ENCODE measurements at regions not wholly inside any gene's neighbourhood (a gene's known extent, or its start where the extent isn't known, plus 50 kb on each side); places are given as distances from the start of the nearest gene placed in this dataset.
"Not testable (repeated sequence)": the region's sequence is repeated elsewhere in the genome, so short reads cannot be mapped to it uniquely, and the experiment has no call there.

DNA sequence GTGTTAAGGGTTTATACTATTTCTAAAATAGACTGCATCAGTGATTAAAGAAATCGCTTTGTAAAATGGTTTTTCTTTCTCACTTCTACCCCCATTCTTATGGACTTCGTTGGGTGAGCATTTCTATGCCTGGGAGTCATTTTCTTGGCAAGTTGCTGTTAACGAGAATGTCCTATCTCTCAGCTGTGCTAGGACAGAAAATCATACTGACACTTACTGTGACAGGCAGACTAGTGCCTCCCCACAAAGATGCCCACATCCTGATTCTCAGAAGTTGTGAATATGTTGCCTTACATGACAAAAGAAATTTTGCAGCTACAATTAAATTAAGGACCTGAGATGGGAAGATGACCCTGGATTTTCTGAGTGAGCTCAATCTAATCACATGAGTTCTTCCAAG, 65.1 kb upstream of the NMUR2 start:
- no peaks in the 10 kb centered on the region for H3K36me3 Mint-ChIP-seq (ENCODE audit: low read depth, unreplicated experiment)
- no peak overlapping the region for H3K4me3 Mint-ChIP-seq (ENCODE audit: unreplicated experiment)
- H3K9me3 Mint-ChIP-seq (ENCODE audit: unreplicated experiment): no peaks in the 10 kb centered on the region
- TF ChIP-seq, protein P1, sequence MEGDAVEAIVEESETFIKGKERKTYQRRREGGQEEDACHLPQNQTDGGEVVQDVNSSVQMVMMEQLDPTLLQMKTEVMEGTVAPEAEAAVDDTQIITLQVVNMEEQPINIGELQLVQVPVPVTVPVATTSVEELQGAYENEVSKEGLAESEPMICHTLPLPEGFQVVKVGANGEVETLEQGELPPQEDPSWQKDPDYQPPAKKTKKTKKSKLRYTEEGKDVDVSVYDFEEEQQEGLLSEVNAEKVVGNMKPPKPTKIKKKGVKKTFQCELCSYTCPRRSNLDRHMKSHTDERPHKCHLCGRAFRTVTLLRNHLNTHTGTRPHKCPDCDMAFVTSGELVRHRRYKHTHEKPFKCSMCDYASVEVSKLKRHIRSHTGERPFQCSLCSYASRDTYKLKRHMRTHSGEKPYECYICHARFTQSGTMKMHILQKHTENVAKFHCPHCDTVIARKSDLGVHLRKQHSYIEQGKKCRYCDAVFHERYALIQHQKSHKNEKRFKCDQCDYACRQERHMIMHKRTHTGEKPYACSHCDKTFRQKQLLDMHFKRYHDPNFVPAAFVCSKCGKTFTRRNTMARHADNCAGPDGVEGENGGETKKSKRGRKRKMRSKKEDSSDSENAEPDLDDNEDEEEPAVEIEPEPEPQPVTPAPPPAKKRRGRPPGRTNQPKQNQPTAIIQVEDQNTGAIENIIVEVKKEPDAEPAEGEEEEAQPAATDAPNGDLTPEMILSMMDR (IDR thresholded peaks at IDR 0.05; ENCODE audit: unreplicated experiment): no peak
- no peak overlapping the region for H3K27ac Mint-ChIP-seq (ENCODE audit: unreplicated experiment)
- no peaks in the 10 kb centered on the region for H3K4me1 Mint-ChIP-seq (ENCODE audit: unreplicated experiment)
- no peaks in the 10 kb centered on the region for H3K27me3 Mint-ChIP-seq (ENCODE audit: unreplicated experiment)
- no peak for DNase-seq (ENCODE audit: low spot score)

DNA sequence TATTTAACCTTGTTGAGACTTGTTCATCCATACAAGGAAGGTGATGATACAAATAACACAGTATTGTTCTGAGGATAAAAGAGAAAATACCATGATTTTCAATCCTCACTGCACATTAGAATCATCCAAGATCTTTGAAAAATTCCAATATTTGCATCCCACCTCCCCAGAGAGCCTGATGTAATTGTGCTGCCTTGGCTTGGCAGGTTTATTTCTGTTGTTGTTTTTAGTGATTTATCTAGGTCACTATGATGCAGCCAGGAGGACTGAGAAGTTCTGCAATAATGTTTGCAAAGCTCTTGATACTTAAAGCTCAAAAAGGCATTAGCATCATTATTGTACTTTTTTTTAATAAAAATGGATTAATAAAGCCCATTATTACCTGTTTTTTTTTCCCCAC, 67.0 kb upstream of the NMUR2 start:
- no peak for DNase-seq (ENCODE audit: low spot score)
- H3K4me3 Mint-ChIP-seq (ENCODE audit: unreplicated experiment): no peak overlapping the region
- no peaks in the 10 kb centered on the region for H3K9me3 Mint-ChIP-seq (ENCODE audit: unreplicated experiment)
- no peaks in the 10 kb centered on the region for H3K36me3 Mint-ChIP-seq (ENCODE audit: low read depth, unreplicated experiment)
- no peaks in the 10 kb centered on the region for H3K4me1 Mint-ChIP-seq (ENCODE audit: unreplicated experiment)
- TF ChIP-seq, protein P1 (IDR thresholded peaks at IDR 0.05; ENCODE audit: unreplicated experiment): no peak
- H3K27me3 Mint-ChIP-seq (ENCODE audit: unreplicated experiment): no peaks in the 10 kb centered on the region
- no peak overlapping the region for H3K27ac Mint-ChIP-seq (ENCODE audit: unreplicated experiment)

DNA sequence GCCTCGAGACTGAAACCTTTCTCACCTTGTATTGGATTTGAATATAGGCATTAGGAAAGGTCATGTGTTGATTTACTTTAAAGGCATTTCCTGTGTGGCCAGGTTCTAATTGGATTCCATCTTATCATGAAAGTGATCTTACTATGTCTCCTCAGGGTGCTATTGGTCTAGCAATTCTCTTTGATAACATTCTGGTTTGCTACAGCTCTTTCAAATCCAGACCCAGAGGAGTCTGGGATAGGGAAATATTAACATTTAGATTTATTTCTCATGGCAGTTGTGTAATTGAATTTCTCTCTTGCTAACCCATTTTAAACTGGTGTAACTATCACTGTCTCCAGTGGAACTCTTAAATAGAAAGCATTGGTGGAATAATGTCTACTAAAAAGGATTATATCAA, 69.9 kb upstream of the NMUR2 start:
- no peaks in the 10 kb centered on the region for H3K9me3 Mint-ChIP-seq (ENCODE audit: unreplicated experiment)
- H3K27ac Mint-ChIP-seq (ENCODE audit: unreplicated experiment): no peak overlapping the region
- no peak overlapping the region for H3K4me3 Mint-ChIP-seq (ENCODE audit: unreplicated experiment)
- DNase-seq (ENCODE audit: low spot score): no peak
- H3K4me1 Mint-ChIP-seq (ENCODE audit: unreplicated experiment): no peaks in the 10 kb centered on the region
- H3K27me3 Mint-ChIP-seq (ENCODE audit: unreplicated experiment): no peaks in the 10 kb centered on the region
- no peaks in the 10 kb centered on the region for H3K36me3 Mint-ChIP-seq (ENCODE audit: low read depth, unreplicated experiment)
- TF ChIP-seq, protein P1 (IDR thresholded peaks at IDR 0.05; ENCODE audit: unreplicated experiment): no peak

DNA sequence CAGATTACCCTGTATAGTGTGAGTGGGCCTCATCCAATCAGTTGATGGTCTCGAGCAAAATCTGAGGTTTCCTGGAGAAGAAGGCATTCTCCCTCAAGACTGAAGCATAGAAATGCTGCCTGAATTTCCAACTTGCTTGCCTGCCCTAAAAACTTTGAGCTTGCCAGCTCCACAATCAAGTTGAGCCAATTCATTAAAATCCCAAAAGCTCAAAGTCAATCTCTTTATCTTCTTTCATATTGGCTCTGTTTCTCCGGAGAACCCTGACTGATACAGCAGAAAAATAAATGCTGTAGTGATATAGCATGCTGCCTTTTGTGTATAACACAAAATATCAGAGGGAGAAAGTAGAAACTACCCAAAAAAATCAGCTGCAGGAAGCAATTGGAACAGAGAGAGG, 72.5 kb upstream of the NMUR2 start:
- H3K36me3 Mint-ChIP-seq (ENCODE audit: low read depth, unreplicated experiment): no peaks in the 10 kb centered on the region
- no peak overlapping the region for H3K4me3 Mint-ChIP-seq (ENCODE audit: unreplicated experiment)
- H3K9me3 Mint-ChIP-seq (ENCODE audit: unreplicated experiment): no peaks in the 10 kb centered on the region
- no peaks in the 10 kb centered on the region for H3K4me1 Mint-ChIP-seq (ENCODE audit: unreplicated experiment)
- no peaks in the 10 kb centered on the region for H3K27me3 Mint-ChIP-seq (ENCODE audit: unreplicated experiment)
- DNase-seq (ENCODE audit: low spot score): no peak
- no peak overlapping the region for H3K27ac Mint-ChIP-seq (ENCODE audit: unreplicated experiment)
- TF ChIP-seq, protein P1 (IDR thresholded peaks at IDR 0.05; ENCODE audit: unreplicated experiment): no peak

DNA sequence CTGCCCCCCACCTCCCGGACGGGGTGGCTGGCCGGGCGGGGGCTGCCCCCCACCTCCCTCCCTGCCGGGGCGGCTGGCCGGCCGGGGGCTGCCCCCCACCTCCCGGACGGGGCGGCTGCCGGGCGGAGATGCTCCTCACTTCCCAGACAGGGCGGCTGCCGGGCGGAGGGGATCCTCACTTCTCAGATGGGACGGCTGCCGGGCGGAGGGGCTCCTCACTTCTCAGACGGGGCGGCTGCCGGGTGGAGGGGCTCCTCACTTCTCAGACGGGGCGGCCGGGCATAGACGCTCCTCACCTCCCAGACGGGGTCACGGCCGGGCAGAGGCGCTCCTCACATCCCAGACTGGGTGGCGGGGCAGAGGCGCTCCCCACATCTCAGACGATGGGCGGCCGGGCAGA, 74.8 kb upstream of the NMUR2 start:
- not testable (repeated sequence) for H3K27me3 Mint-ChIP-seq (ENCODE audit: unreplicated experiment); DNase-seq (ENCODE audit: low spot score); H3K27ac Mint-ChIP-seq (ENCODE audit: unreplicated experiment); H3K4me1 Mint-ChIP-seq (ENCODE audit: unreplicated experiment); H3K36me3 Mint-ChIP-seq (ENCODE audit: low read depth, unreplicated experiment); H3K9me3 Mint-ChIP-seq (ENCODE audit: unreplicated experiment); H3K4me3 Mint-ChIP-seq (ENCODE audit: unreplicated experiment)

DNA sequence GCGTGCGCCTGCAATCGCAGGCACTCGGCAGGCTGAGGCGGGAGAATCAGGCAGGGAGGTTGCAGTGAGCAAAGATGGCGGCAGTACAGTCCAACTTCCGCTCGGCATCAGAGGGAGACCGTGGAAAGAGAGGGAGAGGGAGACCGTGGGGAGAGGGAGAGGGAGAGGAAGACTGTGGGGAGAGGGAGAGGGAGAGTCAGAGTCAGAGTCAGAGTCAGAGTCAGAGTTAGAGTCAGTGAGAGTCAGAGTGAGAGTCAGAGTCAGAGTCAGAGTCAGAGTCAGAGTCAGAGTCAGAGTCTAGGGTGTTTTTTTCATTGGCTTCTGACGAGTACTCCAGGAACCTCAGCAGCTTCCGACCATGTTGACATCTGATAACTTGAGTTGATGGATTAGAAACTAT, 75.6 kb upstream of the NMUR2 start:
- H3K36me3 Mint-ChIP-seq (ENCODE audit: low read depth, unreplicated experiment); DNase-seq (ENCODE audit: low spot score); H3K4me3 Mint-ChIP-seq (ENCODE audit: unreplicated experiment); H3K9me3 Mint-ChIP-seq (ENCODE audit: unreplicated experiment); H3K4me1 Mint-ChIP-seq (ENCODE audit: unreplicated experiment); H3K27ac Mint-ChIP-seq (ENCODE audit: unreplicated experiment); H3K27me3 Mint-ChIP-seq (ENCODE audit: unreplicated experiment): not testable (repeated sequence)
